ENCODE measurements at regions not wholly inside any gene's neighbourhood (a gene's known extent, or its start where the extent isn't known, plus 50 kb on each side); places are given as distances from the start of the nearest gene placed in this dataset.

GRCh38 chr5:15260356-15261268 lies 239.4 kb upstream of the FBXL7 start:
- DNase-seq = no peak

GRCh38 chr5:15256485-15256884 lies 243.5 kb upstream of the FBXL7 start:
- DNase-seq = no peak

- no peak for DNase-seq
Observed at GRCh38 chr5:15255576-15255975, 244.4 kb upstream of the FBXL7 start.

GRCh38 chr5:15254607-15255006 lies 245.4 kb upstream of the FBXL7 start:
- DNase-seq = no peak

- no peak for DNase-seq
Observed at GRCh38 chr5:15252331-15252730, 247.6 kb upstream of the FBXL7 start.

GRCh38 chr5:15249152-15249551 lies 250.8 kb upstream of the FBXL7 start:
- no peak for DNase-seq

GRCh38 chr5:15248731-15249130 lies 251.2 kb upstream of the FBXL7 start:
- no peak for DNase-seq

GRCh38 chr5:15245913-15246312 lies 254.1 kb upstream of the FBXL7 start:
- no peak for DNase-seq

- DNase-seq = no peak
Observed at GRCh38 chr5:15243301-15244020, 256.5 kb upstream of the FBXL7 start.

- DNase-seq = no peak
Observed at GRCh38 chr5:15241216-15241821, 258.7 kb upstream of the FBXL7 start.

- no peak for DNase-seq
Observed at GRCh38 chr5:15238006-15238405, 262.0 kb upstream of the FBXL7 start.

- DNase-seq = no peak
Observed at GRCh38 chr5:15236911-15237508, 263.0 kb upstream of the FBXL7 start.

- DNase-seq = no peak
Observed at GRCh38 chr5:15234911-15235310, 265.1 kb upstream of the FBXL7 start.

GRCh38 chr5:15234366-15234765 lies 265.6 kb upstream of the FBXL7 start:
- no peak for DNase-seq

- DNase-seq = no peak
Observed at GRCh38 chr5:15233566-15233965, 266.4 kb upstream of the FBXL7 start.

GRCh38 chr5:15222156-15222555 lies 277.8 kb upstream of the FBXL7 start:
- DNase-seq = no peak

GRCh38 chr5:15220642-15221173 lies 279.3 kb upstream of the FBXL7 start:
- DNase-seq = no peak

- no peak for DNase-seq
Observed at GRCh38 chr5:15215056-15215455, 284.9 kb upstream of the FBXL7 start.

GRCh38 chr5:15214010-15214409 lies 286.0 kb upstream of the FBXL7 start:
- no peak for DNase-seq

- no peak for DNase-seq
Observed at GRCh38 chr5:15209053-15209762, 290.8 kb upstream of the FBXL7 start.

GRCh38 chr5:15206133-15206532 lies 293.8 kb upstream of the FBXL7 start:
- DNase-seq = no peak

GRCh38 chr5:15203376-15203775 lies 296.6 kb upstream of the FBXL7 start:
- DNase-seq = no peak

All from stimulated activated CD4-positive, alpha-beta T cell treated with anti-CD3 and anti-CD28 coated beads, Interleukin-1b, Interleukin-23, amount 100 ng/mL, for 48 hours (primary cell).